ENCODE measurements at regions not wholly inside any gene's neighbourhood (a gene's known extent, or its start where the extent isn't known, plus 50 kb on each side); places are given as distances from the start of the nearest gene placed in this dataset.

DNA sequence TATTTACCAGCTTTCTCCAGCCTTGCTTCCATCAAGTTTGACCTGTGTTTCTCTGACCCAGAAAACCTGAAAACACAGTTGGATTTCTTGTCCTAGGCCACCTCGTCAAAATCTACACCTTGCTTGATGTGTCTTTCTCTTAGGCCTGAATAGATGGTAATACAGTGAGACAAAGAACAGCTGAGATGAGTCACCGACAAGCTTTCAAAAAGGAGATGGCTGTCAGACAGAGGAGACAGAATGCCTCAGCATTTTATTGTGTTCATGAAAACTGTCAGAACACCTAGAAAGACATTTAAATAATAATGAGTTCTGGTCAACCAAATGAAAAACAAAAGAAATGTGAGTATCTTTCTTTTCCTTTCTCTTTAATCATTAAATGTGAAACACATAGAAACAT lies 119.7 kb upstream of the SORCS1 start:
- TF ChIP-seq, protein P1, sequence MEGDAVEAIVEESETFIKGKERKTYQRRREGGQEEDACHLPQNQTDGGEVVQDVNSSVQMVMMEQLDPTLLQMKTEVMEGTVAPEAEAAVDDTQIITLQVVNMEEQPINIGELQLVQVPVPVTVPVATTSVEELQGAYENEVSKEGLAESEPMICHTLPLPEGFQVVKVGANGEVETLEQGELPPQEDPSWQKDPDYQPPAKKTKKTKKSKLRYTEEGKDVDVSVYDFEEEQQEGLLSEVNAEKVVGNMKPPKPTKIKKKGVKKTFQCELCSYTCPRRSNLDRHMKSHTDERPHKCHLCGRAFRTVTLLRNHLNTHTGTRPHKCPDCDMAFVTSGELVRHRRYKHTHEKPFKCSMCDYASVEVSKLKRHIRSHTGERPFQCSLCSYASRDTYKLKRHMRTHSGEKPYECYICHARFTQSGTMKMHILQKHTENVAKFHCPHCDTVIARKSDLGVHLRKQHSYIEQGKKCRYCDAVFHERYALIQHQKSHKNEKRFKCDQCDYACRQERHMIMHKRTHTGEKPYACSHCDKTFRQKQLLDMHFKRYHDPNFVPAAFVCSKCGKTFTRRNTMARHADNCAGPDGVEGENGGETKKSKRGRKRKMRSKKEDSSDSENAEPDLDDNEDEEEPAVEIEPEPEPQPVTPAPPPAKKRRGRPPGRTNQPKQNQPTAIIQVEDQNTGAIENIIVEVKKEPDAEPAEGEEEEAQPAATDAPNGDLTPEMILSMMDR (conservative IDR thresholded peaks at IDR 0.05; ENCODE audit: low read depth, low read length): no peak
- TF ChIP-seq EZH2 (IDR thresholded peaks at IDR 0.05; ENCODE audit: low read length, unreplicated experiment): no peak
- TF ChIP-seq EZH2phosphoT487 (IDR thresholded peaks at IDR 0.05; ENCODE audit: borderline replicate concordance, low read length): no peak
